NCI-H2029 (cell line): ENCODE measurements at regions not wholly inside any gene's neighbourhood (a gene's known extent, or its start where the extent isn't known, plus 50 kb on each side); places are given as distances from the start of the nearest gene placed in this dataset.
"Not testable (repeated sequence)": the region's sequence is repeated elsewhere in the genome, so short reads cannot be mapped to it uniquely, and the experiment has no call there.

Experiments
- DNase-seq: peaks from one replicate; lab custom pipeline; 2025; lab: John Stamatoyannopoulos, UW

DNA sequence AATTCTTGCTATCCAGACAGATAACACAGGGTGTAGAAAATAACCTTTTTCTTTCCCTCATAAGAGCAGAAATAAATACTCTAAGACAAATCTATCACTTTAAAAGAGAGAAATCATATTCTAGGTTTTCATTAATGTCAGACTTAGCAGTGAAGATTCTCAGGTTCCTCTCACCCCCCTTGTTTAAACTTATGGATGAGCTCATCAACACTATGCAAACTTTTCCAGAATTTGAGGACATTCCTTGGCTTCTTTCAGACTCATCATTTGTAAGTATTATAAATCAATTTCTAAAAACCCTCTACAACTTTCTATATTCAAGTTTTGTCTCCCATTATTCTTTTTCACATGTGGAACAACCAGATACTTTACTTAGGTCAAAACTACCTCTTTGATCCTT lies 374.9 kb upstream of the TRPC7 start:
- DNase-seq: no peak

DNA sequence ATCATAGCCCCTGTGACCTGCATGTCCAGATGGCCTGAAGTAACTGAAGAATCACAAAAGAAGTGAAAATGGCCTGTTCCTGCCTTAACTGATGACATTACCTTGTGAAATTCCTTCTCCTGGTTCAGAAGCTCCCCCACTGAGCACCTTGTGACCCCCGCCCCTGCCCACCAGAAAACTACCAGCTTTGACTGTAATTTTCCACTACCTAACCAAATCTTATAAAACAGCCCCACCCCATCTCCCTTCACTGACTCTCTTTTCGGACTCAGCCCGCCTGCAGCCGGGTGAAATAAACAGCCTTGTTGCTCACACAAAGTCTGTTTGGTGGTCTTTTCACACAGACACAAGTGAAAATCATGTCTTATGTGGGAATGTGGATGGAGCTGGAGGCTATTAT lies 373.9 kb upstream of the TRPC7 start:
- DNase-seq: not testable (repeated sequence)

GRCh38 chr5:136738829-136739228 lies 373.5 kb upstream of the TRPC7 start:
- no peak for DNase-seq

DNA sequence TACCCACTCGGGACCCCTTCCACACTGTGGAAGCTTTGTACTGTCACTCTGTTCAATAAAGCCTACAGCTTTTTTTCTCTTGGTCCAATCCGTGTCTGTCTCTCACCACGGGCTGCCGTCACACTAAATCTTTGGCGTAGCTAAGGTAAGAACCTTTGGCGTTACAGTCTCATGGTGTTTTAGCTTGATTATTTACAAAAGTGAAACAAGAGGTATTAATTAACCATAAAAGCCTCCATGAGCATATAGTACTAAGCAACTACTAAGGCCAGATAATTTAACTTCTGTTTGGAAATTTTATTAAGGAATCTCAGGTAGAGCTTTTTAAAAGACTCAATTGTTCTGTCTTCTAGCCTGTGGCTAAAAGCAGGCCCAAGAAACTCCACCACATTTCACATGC lies 370.7 kb upstream of the TRPC7 start:
- no peak for DNase-seq

DNA sequence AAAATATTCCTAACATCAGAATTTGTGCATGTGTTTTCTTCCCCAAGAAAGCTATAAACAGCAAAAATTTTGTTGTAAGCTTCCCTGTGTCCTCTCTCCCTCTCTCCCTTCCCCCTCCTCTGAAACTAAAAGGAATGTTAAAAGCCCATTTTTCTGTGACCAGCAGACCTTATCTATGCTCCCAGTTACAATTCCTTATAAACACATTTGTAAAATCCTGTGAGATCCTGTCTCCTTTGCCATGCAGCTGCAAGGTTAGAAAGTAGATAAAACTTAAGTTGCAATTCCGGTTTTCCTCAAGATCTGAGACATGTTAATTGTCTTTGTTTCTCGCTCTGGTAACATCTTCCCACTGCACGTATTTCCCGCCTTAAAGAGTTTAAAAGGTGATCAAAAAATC lies 370.3 kb upstream of the TRPC7 start:
- not testable (repeated sequence) for DNase-seq

DNA sequence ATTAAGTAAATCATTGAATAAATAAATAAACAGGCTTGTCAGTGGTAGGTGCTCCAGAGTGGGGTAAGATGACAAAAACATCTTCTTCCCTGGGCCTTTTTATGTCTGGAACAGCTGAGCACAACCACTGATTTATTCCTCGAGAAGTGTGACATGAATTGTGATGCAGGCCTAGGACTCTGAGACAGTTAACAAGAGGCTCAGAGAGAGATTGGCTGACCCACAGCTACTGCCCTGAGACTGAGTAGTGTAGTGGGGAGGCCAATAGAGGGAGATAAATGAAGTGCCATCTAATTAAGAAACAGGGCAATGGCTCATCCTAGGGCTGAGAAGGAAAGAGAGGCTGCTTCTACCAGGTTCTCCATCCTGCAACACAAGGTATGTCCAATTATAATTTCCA lies 369.3 kb upstream of the TRPC7 start:
- DNase-seq: no peak

GRCh38 chr5:136732751-136733150 lies 367.4 kb upstream of the TRPC7 start:
- no peak for DNase-seq

- DNase-seq: no peak
Measured at GRCh38 chr5:136731241-136731900, 366.0 kb upstream of the TRPC7 start.

- no peak for DNase-seq
Measured at GRCh38 chr5:136730426-136730825, 365.1 kb upstream of the TRPC7 start.

GRCh38 chr5:136729901-136730355 lies 364.6 kb upstream of the TRPC7 start:
- no peak for DNase-seq

DNA sequence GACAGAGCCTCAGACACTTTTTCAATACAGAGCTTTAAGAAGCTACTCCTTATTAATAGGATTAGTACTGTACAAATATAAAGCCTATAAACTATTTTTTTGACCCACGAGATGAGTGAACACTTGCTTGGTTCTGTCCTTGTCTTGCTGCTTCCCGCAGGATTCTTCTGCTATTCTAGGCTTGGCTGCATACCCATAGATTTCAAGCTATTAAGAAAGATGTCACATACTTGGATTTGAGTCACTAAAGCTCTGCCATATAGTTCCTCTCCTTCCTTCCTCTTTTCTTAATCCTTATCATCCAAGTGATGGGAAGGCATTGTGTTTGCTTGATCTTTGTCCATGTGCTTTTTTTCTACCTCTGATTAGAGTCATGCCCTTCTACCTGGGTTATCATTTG lies 361.2 kb upstream of the TRPC7 start:
- no peak for DNase-seq

DNA sequence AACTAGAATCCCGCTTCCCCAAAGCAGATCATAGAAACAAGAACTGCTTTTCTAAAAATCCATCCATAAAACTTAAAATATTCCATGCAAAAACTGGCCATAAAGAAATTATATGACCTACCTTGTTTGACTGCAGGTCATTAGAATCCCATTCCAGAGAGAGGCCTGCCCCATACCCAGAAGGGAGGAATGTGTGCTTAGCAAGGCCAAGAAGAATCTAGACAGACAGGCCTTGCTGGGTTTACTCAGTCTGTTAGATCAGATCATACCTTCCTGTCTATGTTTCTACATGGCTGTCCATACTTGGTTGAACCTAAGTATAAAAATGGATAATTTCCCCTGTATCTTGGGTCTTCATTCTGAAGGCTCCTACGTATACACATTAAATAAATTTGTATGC lies 358.8 kb upstream of the TRPC7 start:
- no peak for DNase-seq

DNA sequence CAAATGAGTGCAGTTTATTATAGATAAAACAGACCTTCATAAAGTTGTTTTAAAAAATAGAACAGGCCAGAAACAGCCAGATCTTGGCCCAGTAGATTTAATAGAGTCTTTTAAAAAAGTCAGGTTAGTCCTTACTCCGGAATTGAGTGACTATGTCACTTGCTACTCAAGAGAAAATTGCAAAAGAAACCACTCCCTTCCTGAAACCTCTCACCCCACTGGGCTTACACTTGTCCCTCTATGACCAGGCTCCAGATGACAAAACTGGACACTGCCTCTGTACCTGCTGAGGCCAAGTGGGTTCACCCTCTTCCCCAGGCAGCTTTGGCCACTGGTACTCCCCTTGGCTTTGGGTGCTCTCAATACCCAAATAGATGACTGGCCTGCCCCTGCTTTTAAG lies 357.2 kb upstream of the TRPC7 start:
- DNase-seq: no peak

- no peak for DNase-seq
Measured at GRCh38 chr5:136722086-136722485, 356.7 kb upstream of the TRPC7 start.

DNA sequence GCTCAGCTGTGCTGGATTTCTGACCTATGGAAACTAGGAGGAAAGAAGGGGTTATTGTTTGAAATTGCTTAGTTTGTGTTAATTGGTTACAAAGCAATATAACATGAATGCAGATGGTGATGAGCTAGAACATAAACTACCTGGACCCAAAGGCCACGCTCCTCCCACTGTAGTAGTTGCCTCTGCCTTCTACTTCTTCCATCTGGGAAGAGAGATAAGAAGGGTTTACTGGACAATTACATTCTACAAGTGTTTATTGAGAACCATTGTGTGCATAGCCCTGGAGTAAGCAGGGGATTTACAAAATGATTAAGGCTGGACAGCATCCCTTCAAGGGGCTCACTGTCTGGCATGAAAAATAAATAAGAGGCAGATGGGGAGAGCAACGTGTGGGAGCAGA lies 355.3 kb upstream of the TRPC7 start:
- DNase-seq: no peak

DNA sequence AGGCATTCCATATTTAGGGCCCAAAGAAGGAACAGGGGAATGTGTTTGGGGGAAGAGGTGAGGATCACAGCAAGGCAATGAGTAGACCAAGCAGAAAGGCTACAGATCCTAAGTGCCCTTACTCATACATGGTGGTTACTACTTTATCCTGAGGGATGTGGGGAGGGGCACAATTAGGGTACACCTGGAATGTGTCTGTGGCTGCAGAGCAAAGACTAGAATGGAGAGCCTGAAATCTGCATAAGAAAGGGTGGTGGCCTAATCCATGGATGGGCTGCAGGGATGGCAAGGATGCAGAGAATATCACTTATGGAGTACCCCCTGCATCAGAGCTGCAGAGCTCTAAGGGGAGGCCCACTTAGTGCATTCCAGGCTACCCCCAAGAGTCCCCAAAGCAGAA lies 352.6 kb upstream of the TRPC7 start:
- no peak for DNase-seq

- DNase-seq: no peak
Measured at GRCh38 chr5:136714286-136714685, 348.9 kb upstream of the TRPC7 start.

DNA sequence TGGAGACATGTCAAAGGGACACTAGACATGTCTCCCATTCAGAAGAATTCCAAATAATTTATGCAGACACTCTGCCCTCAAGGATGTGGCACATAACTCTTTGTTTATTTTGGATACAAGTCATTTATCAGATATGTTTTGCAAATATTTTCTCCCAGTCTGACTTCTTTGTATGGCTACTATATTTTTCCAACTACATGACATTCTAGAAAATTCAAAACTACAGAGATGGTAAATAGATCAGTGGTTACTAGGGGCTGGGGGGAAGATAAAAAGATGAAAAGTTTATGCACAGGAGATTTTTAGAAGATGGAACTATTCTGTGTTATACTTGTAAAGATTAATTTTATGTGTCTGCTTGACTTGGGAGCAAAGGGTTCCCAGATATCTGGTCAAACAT lies 347.3 kb upstream of the TRPC7 start:
- DNase-seq: no peak

- no peak for DNase-seq
Measured at GRCh38 chr5:136710834-136711233, 345.5 kb upstream of the TRPC7 start.

- DNase-seq: no peak
Measured at GRCh38 chr5:136703706-136704105, 338.4 kb upstream of the TRPC7 start.

GRCh38 chr5:136703036-136703435 lies 337.7 kb upstream of the TRPC7 start:
- no peak for DNase-seq

GRCh38 chr5:136701191-136701590 lies 335.8 kb upstream of the TRPC7 start:
- DNase-seq: no peak

DNA sequence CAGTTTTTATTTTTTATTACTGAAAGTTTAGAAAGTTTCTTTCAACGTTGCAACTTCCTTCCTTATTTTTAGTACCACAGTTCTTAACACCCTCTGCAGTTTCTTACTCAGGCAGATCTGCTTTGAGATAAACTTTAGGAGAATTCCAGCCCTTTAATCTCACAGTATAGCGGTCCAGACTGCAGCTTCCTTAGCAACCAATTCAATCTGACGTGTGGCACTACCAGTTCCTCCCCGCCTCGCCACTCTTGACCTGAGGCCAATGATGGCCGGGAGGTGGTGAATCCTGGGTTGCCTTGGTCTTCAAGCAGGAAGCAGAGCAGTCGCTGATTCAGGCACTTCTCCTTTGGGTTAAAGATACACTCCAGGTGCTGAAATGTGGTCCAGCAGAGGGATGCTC lies 334.3 kb upstream of the TRPC7 start:
- DNase-seq: no peak

DNA sequence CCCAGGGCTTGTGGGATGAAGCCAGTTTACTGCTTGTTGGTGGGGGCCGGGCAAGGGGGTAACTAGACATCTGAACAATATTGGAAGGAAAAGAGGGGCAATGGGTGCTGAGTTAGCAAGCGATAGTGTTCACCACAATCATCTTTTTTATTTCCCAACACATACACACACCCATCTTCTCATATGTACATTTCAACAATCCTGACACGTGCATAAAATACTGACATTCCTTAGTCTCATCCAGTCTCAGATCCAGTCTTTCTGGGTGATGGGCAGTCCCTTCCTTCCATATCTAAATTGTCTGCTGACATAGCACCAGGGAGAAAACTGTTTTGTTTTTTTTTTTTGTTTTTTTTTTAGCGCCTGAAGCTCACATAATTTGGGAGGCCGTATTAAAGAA lies 333.6 kb upstream of the TRPC7 start:
- no peak for DNase-seq

- DNase-seq: no peak
Measured at GRCh38 chr5:136694258-136694657, 328.9 kb upstream of the TRPC7 start.
